CD4-positive, alpha-beta T cell treated with Interleukin-21 for 1 hour (primary cell): ENCODE measurements at regions not wholly inside any gene's neighbourhood (a gene's known extent, or its start where the extent isn't known, plus 50 kb on each side); places are given as distances from the start of the nearest gene placed in this dataset.
"Not testable (repeated sequence)": the region's sequence is repeated elsewhere in the genome, so short reads cannot be mapped to it uniquely, and the experiment has no call there.

Experiments used
- DNase-seq: peaks from one replicate; pipeline ENCODE4 v3.0.0-alpha.2; 2020

DNA sequence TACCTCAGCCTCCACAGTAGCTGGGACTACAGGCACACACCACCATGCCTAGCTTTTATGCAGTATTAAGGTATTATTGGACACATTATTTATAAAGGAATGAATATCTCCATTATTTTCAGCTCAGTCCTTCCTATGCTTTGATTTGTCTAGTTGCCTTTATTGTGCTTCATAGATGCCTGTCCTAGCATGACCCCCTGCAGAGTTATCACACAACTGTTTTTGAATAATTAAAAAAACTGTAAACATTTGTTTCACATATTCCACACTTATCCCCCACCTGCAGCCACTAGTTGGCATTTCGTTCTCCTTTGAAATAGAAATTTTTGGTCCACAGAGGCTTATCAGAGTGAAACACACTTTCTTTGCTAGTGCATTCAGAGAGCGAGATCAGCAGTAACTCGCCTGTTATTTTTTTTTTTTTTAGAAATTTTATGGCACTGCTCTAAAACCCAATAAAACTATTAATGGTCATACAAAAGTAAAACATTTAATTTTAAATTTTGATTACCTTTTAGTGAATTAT is 151.8 kb upstream of the RASA1 start:
- DNase-seq = no peak

DNA sequence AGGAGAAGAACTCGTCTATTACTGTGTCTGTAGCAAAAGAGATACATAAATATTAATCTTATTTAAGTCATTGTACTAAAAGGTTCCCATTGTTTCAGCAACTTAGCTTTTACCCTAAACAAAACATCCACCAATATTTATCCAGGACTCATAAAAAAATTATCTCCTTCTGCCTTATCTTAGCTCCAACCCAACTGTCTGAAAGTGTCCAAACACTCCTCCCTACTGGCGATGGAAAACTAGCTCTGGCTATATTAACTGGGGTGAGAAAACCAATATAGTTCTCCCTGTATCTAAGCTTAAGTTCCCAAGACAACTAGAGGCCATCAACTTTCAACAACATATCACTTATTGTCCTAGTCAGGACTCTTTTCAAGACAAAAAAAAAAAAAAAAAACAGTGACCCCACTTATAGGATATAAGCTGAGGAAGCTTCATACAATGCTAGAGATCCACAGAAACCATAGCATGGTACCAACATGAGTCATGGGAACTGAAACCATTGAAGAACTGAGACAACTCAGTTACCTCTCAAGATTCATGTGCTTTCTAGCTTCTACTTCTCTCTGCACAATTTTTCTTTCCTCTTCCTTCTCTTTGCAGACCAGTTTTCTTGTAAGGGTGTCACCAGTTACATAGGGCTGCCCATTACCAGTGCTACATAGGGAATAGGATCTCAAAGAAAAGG is 150.7 kb upstream of the RASA1 start:
- no peak for DNase-seq

DNA sequence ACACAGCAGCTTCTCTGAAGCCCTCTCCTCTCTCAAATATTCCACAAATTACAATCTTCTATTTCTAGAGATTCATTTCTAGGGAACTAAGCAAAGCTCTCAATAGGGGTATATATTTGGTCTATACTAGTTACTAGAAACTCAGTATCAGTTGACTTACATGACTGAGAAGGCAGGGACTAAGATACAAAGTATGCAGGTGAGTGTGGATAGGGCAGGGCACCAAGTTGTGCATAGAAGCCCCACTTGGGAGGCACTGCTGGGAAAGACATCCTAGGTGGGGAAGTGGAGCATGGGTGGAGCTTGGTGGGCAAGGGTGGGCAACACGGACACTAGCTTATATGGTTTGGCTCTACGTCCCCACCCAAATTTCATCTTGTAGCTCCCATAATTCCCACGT is 148.1 kb upstream of the RASA1 start:
- no peak for DNase-seq

DNA sequence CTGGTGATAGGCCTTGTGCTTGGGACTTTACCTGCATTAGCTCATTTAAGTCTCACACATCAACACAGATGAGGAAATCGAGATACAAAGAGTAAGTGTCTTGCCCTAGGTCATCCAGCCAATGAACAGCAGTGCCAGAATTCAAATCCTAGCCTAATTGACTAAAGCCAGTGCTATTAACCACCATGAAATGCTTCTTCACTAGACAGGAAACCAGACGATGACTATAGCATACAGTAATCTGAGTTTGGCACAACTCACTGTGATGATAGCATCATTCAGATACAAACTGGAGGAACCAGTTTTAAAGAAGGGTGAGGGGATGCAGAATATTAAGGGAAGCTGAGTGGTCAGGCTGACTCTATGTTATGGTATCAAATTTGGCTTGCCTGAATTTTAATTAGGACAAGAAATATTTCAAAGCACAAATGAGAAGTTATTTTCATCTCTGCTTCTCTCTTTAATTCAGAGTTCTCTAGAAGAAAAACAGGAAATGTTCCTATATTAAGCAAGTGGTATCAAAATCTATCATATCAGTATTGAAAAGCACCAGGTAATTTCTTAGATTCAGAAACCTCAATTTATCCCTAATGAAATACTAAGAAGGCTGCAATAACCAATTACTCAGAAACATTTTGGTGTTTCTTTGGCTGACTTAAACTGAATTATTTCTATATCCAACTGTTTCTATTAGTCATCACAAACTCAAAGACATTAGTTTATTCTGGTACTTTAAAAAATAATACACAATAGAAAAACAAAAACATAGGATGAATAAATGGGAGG is 147.0 kb upstream of the RASA1 start:
- DNase-seq = peak; percentile 40

DNA sequence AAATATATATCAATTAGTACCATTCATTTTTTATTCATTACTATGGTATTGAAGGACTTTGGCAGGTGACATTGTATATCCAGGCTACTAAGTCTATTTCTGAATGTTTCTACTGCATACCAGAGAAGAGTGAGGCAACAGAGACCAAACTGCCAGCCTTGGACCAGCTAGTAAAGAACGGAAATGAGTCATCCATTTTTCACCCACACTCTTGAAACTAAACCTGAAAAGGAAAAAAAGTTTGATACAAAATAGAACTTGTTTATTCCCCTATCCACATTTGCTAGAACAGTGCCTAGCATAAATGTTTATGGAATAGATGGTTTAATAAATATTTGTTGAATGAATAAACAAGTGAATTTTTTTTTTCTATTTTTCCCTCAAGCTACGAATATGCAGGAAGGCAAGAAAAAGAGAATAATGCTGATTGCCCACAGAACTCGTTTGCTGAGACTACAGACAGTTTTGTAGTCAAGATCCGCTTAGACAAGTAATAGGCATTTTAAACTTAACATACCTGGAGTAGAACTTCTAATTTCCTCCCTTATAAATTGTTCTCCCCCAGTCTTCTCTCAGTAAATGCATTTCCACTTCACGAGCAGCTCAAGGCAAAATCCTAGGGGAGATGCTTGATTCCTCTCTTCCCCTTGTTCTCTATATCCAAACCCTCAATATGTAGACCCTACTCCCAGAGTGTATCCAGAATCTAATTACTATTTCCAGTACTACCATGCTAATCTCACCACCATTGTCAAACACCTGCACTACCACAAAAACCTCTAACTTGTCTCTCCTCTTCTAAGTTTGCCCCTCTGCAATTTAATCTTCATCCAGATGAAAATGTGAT is 146.2 kb upstream of the RASA1 start:
- DNase-seq = peak; percentile 60

DNA sequence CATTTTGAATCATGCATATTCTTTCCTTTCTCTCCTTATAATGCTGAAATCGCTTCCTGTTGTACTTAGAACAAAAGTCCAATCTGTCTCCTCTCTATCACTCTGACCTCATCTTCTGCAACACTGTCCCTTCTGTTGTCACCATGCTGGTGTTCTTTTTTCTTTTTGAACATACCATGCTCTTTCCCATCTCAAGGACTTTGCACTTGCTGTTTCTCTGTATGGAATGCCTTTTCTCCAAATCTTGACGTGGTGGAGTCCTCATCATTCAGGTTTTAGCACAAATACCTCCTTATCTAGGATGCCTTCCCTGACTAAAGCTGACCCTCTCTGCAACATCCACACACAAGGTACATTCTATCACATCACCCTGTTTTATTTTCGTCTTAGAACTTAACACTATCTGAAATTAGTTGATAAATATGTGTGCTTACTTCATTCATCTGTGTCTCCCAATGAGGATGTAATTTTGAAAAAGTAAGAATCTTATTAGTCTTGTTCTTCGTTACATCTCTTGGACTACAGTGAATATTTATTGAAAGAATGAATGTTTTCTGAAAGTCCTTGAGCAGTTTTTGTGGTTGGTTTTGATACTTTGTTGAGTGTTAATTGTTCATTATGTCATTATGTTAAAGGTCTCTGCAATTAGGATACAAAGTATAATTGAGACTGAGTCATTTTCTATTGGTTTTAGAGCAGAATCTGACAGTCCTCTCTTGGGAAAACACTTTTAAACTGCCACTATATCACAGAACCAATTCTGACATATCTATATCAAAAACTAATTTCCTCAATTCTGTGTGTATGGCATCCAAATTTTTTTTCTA is 145.3 kb upstream of the RASA1 start:
- no peak for DNase-seq

DNA sequence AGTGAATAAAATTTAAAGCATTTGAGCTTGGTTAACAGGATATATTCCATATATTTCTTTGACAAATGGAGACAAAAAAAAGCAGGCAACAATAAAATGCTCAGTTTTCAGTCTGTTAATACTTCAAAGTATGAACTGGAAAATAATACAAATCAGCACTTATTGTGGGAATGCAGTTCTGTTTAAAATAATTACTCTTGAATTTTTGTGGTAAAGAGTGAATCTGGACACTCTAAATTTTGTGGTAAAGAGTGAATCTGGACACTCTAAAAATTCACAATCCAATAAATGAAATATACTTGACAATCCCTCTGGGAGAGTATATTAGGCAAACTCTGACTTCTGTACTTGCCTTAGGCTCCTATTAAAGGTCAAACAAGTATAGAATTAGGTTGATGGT is 141.9 kb upstream of the RASA1 start:
- no peak for DNase-seq

DNA sequence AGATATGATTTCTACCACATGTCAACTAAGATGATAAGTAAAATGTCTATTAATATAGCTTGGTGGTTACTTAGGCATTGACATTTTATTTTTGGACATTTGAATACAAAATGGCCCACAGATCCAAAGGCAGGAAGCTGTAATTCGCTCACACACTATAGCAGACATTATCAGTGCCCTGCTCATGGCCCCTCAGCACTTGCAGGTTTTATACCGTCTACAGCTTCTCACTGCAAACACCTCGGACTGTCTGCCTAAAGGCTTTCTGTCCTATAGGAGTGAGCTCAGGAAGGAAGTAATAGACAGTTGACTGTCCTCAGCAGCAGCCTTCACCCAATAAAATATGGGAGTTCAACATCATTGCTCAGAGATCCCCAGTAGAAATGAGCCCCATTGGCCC is 140.8 kb upstream of the RASA1 start:
- no peak for DNase-seq

DNA sequence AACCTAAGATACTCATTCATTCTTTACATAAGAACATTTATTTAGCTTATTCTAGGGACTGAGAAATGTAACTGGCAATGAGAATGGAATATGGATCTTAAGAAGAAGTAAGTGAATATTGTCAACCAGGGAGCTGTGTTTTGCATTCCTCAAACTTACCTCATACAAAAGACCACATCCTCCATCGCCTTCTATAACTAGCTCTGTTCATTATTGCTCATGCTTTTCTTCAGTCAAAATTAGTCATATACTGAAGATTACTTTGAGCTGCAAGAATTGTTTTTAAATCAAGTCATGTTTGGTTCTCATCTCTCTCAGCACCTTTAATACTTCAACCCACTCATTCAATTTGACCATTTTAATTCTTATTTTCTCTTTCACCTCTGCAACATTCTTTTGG is 140.3 kb upstream of the RASA1 start:
- DNase-seq = no peak

DNA sequence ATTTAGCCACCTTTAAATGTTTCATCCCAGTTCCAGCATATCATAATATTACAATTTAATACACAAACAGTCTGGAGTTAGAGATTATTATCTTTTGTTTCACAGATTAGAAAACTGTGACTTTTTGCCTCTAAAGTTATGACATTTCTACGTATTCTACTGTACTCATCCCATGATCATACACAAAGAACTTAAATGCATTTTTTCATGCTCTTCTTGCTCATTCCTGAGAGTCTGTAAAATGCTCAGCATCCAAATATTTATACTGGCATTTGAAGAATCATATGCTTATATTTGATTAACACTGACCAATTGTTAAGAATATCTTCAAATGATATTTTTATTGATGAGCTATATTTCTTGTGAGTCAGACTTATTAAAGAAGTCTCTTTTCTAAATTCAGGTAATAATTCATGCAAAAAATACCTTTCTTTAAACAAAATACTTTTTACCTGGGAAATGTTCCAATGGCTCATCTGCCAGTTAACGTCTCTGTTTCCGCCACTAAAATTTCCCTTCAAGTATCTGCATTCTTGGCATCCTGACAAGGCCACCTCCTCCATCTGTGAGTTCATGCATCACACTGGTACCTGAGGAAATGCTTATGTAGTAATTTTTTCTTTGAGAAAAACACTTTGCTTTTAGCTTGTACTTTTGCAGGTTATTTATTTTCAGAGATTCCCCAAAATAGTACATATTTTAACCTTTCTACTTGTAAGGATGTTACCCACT is 139.6 kb upstream of the RASA1 start:
- DNase-seq = no peak

DNA sequence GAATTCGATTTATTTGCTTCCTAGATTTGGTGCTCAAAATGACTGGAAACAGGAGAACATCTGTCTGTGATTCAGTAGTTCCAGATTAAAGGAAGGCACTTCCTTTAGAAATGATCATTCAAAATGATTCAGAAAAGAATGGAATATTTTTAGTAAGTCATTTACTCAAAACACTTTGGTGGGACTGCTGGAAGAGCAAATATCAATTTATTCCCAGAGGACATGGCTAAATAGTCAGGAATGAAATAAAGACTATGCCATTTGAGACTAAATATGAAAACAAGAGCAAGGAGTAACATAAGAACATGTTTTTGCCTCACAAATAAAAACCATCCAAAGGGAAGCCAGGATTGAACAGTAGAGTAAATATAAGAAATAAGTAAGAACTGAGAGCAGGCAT is 138.6 kb upstream of the RASA1 start:
- no peak for DNase-seq

DNA sequence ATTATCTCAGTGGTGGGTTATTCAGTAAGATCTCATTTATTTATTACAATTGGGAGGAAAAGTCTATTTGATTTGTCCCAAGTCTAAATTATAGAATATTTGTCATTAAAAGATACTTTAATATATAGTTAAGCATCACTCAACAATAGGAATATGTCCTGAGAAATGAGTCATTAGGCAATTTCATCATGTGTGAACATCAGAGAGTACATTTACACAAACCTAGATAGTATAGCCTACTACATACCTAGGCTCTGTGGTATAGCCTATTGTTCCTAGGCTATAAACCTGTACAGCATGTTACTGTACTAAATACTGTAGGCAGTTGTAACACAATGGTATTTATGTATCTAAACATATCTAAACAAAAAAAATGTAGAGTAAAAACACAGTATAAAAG is 135.0 kb upstream of the RASA1 start:
- no peak for DNase-seq

DNA sequence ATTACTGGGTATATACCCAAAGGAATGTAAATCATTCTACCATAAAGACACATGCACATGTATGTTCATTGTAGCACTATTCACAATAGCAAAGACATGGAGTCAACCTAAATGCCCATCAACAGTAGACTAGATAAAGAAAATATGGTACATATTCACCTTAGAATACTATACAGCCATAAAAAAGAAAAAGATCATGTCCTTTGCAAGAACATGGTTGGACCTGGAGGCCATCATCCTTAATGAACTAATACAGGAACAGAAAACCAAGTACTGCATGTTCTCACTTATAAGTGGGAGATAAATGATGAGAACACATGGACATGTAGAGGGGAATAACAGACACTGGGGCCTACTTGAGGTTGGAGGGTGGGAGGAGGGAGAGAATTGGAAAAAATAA is 133.2 kb upstream of the RASA1 start:
- DNase-seq = not testable (repeated sequence)

DNA sequence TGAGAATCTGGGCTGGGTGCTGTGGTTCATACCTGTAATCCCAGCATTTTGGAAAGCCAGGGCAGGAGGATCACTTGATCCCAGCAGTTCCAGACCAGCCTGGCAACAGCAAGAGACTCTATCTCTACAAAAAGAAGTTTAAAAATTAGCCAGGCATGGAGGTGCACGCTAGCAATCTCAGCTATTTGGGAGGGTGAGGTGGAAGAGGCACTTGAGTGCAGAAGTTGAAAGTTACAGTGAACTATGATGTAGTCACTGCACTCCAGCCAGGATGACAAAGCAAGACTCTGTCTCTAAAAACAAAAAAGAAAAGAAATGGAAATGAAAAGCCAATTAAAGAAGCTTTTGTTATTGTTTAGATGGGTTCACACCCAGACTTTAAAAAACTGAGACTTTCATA is 131.6 kb upstream of the RASA1 start:
- no peak for DNase-seq

DNA sequence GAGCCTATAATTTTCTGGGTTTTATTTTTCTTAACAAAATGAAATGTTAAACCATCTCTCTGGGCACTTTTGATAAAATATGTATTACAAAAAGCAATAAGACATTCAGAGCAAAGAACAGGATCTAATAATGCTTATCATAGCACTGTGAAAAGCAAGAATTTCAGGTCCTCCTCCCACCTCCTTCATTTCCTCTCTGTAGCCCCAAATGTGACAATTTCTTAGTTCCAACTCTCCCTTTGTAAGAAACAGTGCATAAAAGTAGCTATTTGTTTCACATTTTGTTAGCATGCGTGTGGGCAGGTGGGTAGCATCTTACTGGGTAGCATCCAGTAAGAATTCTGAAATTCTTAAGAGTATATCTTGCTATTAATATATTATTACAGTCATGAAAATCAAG is 130.9 kb upstream of the RASA1 start:
- no peak for DNase-seq

DNA sequence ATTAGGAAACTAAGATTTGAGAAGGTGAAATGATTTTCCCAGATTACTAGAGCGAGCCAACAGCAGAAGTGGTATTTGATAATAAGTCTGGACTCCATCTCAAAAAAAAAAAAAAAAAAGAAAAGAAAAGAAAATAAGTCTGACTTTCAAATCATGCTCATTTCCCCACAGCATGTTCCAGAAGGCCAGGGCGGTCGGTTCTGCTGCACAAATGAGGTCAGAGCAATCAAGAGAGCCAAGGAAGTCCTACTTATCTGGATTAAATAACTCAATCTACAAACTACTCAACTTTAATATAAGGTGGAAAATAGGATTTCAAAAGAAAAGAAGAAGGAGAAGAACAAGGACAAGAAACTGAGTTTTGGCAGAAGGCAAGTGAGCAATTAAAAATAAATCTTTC is 130.4 kb upstream of the RASA1 start:
- DNase-seq = no peak

DNA sequence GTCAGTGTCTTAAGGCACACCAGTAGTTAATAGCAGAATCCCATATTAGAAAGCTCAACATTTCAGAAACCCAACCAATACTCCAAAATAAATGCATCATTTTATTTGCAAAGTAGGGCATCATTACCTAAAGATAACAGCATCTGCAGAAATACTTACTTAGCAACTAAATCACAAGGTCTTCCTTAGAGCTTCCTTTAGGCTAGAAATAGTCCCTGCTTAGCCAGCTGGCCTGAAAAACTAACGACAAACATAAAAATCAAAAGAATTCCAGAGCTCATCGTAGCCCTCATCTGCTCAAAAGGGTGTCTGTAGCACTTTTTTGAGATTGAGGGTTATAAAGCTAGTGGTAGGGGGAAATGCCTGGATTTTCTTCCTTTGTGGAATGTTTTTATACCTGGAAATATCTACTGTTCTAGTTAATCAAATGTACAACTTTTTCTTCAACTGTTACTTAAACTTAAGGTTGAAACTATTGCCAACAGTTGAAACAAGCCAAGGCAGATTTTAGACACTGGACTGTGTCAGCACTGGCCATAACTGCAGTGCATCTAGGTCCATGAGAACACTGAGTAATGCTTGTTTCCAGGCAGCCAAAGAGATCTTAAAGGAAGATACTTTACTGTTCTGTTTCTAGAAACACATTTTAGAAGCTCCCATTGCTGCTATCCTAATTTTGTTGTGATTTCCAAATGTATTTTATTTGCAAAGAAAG is 129.4 kb upstream of the RASA1 start:
- no peak for DNase-seq

DNA sequence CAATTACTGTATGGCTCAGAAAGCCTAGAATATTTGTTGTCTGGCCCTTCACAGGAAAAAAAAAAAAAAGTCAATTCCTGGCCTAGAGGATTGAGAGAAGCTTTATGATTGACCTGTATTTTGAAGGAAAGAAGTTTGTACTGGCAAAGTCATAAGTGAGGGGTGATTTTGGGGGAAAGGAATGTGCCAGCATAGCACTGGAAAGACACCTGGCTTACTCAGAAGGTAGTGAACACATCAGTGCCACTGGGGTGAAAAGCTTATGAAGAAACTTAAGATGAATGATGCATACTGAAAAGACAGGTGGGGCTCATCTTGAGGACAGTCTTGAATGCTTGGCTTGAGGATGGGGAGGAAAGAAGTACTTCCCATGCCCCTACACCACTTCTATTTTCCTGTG is 127.9 kb upstream of the RASA1 start:
- no peak for DNase-seq

DNA sequence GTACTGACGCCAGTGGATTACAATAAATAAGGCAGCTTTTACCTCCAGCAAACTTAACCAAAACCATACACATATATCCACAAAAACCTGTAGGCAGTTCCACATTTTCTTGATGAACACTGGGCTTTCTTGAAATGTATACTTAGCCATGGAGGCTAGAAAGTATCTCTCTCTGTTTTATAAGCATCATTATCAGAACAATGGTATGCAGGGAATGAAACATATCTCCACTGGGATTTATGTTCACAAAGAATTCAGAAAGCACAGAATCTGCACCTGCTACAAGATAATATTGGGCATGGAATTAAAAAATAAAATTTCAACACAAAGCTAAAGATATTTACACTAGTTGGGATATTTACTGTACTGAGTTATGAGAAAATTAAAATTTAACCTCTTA is 126.1 kb upstream of the RASA1 start:
- no peak for DNase-seq

DNA sequence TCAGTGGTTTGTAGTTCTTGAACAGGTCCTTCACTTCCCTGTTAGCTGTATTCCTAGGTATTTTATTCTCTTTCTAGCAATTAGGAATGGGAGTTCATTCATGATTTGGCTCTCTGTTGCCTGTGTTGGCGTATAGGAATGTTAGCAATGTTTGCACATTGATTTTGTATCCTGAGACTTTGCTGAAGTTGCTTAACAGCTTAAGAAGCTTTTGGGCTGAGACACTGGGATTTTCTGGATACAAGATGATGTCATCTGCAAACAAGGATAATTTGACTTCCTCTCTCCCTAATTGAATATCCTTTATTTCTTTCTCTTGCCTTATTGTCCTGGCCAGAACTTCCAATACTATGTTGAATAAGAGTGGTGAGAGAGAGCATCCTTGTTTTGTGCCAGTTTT is 121.8 kb upstream of the RASA1 start:
- DNase-seq = not testable (repeated sequence)

DNA sequence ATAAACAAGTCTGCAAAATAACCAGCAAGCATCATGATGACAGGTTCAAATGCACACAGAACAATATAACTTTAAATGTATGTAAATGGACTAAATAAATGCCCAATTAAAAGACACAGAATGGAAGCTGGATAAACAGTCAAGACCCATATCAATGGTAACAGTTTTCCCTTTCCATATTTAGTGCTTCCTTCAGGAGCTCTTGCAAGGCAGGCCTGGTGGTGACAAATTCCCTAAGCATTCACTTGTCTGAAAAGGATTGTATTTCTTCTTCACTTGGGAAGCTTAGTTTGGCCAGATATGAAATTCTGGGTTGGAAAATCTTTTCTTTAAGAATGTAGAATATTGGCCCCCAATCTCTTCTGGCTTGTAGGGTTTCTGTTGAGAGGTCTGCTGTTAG is 120.2 kb upstream of the RASA1 start:
- no peak for DNase-seq
